ENCODE measurements at regions not wholly inside any gene's neighbourhood (a gene's known extent, or its start where the extent isn't known, plus 50 kb on each side); places are given as distances from the start of the nearest gene placed in this dataset.

DNA sequence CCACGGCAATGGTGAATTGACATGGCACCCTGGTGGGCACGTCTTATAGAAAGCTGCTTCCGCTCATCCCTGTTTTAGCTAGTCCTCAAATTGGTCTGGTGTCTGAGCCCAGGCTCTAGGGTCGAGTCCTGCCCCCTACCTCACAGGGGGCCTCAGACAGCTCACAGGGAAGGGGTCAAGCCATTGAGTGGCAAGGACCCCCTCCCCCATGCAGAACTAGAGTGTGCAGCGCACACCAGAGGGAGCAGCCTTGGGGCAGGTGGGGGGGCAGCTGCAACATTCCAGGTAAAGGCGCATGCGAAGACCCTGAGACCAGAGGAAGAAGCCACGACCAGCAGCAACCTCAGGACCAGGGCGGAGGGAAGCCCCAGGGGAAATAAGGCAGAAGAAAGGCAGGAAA is 240.4 kb upstream of the PPP2R2D start:
- Histone ChIP-seq H3K27me3 (ENCODE audit: low read depth) (no peaks in the 10 kb centered on the region), H3K27ac (no peak overlapping the region), H3K9me3 (no peaks in the 10 kb centered on the region), H3K4me1 (no peaks in the 10 kb centered on the region), H3K4me3 (no peak overlapping the region), H3K36me3 (no peaks in the 10 kb centered on the region)
- TF ChIP-seq, protein P1, sequence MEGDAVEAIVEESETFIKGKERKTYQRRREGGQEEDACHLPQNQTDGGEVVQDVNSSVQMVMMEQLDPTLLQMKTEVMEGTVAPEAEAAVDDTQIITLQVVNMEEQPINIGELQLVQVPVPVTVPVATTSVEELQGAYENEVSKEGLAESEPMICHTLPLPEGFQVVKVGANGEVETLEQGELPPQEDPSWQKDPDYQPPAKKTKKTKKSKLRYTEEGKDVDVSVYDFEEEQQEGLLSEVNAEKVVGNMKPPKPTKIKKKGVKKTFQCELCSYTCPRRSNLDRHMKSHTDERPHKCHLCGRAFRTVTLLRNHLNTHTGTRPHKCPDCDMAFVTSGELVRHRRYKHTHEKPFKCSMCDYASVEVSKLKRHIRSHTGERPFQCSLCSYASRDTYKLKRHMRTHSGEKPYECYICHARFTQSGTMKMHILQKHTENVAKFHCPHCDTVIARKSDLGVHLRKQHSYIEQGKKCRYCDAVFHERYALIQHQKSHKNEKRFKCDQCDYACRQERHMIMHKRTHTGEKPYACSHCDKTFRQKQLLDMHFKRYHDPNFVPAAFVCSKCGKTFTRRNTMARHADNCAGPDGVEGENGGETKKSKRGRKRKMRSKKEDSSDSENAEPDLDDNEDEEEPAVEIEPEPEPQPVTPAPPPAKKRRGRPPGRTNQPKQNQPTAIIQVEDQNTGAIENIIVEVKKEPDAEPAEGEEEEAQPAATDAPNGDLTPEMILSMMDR (IDR thresholded peaks at IDR 0.05), result no peak
- ATAC-seq, result no peak
- intact Hi-C loops (cut with DNase I), result no loop called here
- DNase-seq, result no peak

DNA sequence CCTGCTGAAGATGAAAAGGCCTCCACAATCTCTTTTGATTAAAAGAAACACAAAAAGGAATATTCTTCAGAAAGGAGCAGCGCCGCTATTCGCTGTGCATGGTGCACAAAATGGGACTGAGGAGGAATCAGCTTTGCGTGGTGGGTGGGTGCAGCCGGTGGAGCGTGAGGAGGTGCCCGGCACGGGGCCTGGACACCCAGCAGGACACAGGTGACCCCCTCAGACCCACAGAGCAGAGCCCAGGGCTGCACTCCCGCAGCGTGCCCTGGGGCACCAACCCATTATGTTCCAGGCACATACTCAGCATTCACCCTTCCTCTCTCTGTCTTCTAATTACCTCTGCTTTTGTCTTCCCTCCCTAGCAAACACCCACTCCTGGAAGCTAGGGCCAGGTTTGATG is 238.0 kb upstream of the PPP2R2D start:
- ATAC-seq (no peak), DNase-seq (no peak)
- Histone ChIP-seq H3K27me3 (ENCODE audit: low read depth) (no peaks in the 10 kb centered on the region), H3K36me3 (no peaks in the 10 kb centered on the region), H3K4me3 (no peak overlapping the region), H3K9me3 (no peaks in the 10 kb centered on the region), H3K27ac (no peak overlapping the region), H3K4me1 (no peaks in the 10 kb centered on the region)
- TF ChIP-seq, protein P1 (IDR thresholded peaks at IDR 0.05), result no peak
- intact Hi-C loops (cut with DNase I), result no loop called here

- H3K9me3 ChIP-seq, result no peaks in the 10 kb centered on the region
Measured at GRCh38 chr10:131663351-131663750, 237.5 kb upstream of the PPP2R2D start.

GRCh38 chr10:131666091-131666490 is 234.7 kb upstream of the PPP2R2D start:
- intact Hi-C loops (cut with DNase I), result no loop called here
- ATAC-seq, result no peak
- no peaks in the 10 kb centered on the region for H3K27me3 ChIP-seq (ENCODE audit: low read depth)
- no peak overlapping the region for H3K4me3 ChIP-seq
- no peak for DNase-seq
- no peaks in the 10 kb centered on the region for H3K4me1 ChIP-seq
- no peaks in the 10 kb centered on the region for H3K9me3 ChIP-seq
- H3K27ac ChIP-seq, result no peak overlapping the region
- no peaks in the 10 kb centered on the region for H3K36me3 ChIP-seq
- TF ChIP-seq, protein P1 (IDR thresholded peaks at IDR 0.05), result no peak

More at GRCh38 chr10:131663351-131663750, 237.5 kb upstream of the PPP2R2D start:
- ATAC-seq (no peak), DNase-seq (no peak)
- H3K4me1 ChIP-seq, result no peaks in the 10 kb centered on the region
- no peaks in the 10 kb centered on the region for H3K36me3 ChIP-seq
- H3K4me3 ChIP-seq, result no peak overlapping the region
- TF ChIP-seq, protein P1 (IDR thresholded peaks at IDR 0.05), result no peak
- intact Hi-C loops (cut with DNase I), result no loop called here
- no peak overlapping the region for H3K27ac ChIP-seq
- H3K27me3 ChIP-seq (ENCODE audit: low read depth), result no peaks in the 10 kb centered on the region

- intact Hi-C loops (cut with DNase I), result no loop called here
- TF ChIP-seq, protein P1 (IDR thresholded peaks at IDR 0.05), result no peak
- DNase-seq (no peak), ATAC-seq (no peak)
- H3K36me3 ChIP-seq, result no peaks in the 10 kb centered on the region
- H3K9me3 ChIP-seq, result no peaks in the 10 kb centered on the region
- H3K4me3 ChIP-seq, result no peak overlapping the region
- H3K27ac ChIP-seq, result no peak overlapping the region
- no peaks in the 10 kb centered on the region for H3K27me3 ChIP-seq (ENCODE audit: low read depth)
- H3K4me1 ChIP-seq, result no peaks in the 10 kb centered on the region
Measured at GRCh38 chr10:131667047-131667446, 233.8 kb upstream of the PPP2R2D start.

DNA sequence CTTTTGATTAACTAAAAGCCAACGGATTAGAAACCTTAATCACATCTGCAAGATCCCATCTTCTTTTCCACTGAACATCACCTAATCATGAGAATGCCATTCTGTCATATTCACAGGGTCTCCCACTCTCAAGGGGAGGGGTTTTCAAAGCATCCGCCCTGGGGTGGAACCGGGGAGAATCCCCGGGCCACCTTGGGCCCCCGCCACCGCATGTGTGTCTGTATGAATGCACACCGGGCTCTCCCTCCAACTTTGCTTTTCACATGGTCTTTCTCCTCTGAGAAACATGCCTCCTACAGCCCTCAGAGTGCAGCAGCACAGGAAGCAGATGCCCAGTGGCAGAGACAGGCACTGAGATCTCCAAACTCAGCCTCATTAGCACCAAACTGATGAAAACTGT is 233.2 kb upstream of the PPP2R2D start:
- TF ChIP-seq, protein P1 (IDR thresholded peaks at IDR 0.05), result no peak
- Histone ChIP-seq H3K36me3 (no peaks in the 10 kb centered on the region), H3K27me3 (ENCODE audit: low read depth) (no peaks in the 10 kb centered on the region), H3K4me3 (no peak overlapping the region), H3K9me3 (no peaks in the 10 kb centered on the region), H3K4me1 (no peaks in the 10 kb centered on the region), H3K27ac (no peak overlapping the region)
- no peak for ATAC-seq
- intact Hi-C loops (cut with DNase I), result no loop called here
- no peak for DNase-seq
